PC-9 (cell line): ENCODE measurements at regions not wholly inside any gene's neighbourhood (a gene's known extent, or its start where the extent isn't known, plus 50 kb on each side); places are given as distances from the start of the nearest gene placed in this dataset.

ENCODE experiments used
- BruUV-seq: library from RNA; stranded (reverse); fragments of 400-500 nt; replicated peaks from 2 replicates; lab custom pipeline; 2021; lab: Mats Ljungman, UMichigan
- CTCF ChIA-PET: fragments of 300-600 bp; sonication (Branson Sonifier 250); formaldehyde crosslinking; loops from one replicate; lab custom pipeline; 2022; ENCODE audit warnings: antibody characterized with exemption; lab: Charles Lee
- POLR2A ChIA-PET: fragments of 300-600 bp; sonication (Branson Sonifier 250); formaldehyde crosslinking; loops from one replicate; lab custom pipeline; 2022; ENCODE audit warnings: antibody characterized with exemption; ENCODE audit not compliant: unreplicated experiment; lab: Charles Lee
- DNase-seq, 2 experiments: peaks; one replicate each; pipeline versions ENCODE4 v3.0.0 to v3.0.0-alpha.2; 2015 to 2022; ENCODE audit warnings: mixed read lengths in 1 of 2
- H2AFZ ChIP-seq: fragments of 200-600 bp; sonication (generic); 2 replicates; pipeline ENCODE4 v1.8.1; 2017; ENCODE audit warnings: antibody characterized with exemption
- H3F3A ChIP-seq: fragments of 200-600 bp; sonication (generic); 2 replicates; pipeline ENCODE4 v1.8.1; 2017; ENCODE audit warnings: antibody characterized with exemption, mild to moderate bottlenecking, low read depth; ENCODE audit not compliant: insufficient read depth
- H3K27ac ChIP-seq: fragments of 200-600 bp; sonication (generic); 2 replicates; pipeline ENCODE4 v1.6.1; 2016; ENCODE audit warnings: mixed run types
- H3K27me3 ChIP-seq: fragments of 200-600 bp; sonication (generic); 2 replicates; pipeline ENCODE4 v1.6.1; 2016; ENCODE audit warnings: low read depth, mixed run types; ENCODE audit not compliant: insufficient read depth
- H3K36me3 ChIP-seq: fragments of 200-600 bp; sonication (generic); 2 replicates; pipeline ENCODE4 v1.6.1; 2016; ENCODE audit warnings: low read depth, mixed run types
- H3K4me1 ChIP-seq: fragments of 200-600 bp; sonication (generic); replicated peaks from 2 replicates; pipeline ENCODE4 v1.6.1; 2016; ENCODE audit warnings: mixed run types; ENCODE audit not compliant: insufficient read depth
- H3K4me2 ChIP-seq: fragments of 200-600 bp; sonication (generic); 2 replicates; pipeline ENCODE4 v1.6.1; 2017; ENCODE audit warnings: mixed run types
- H3K4me3 ChIP-seq: fragments of 200-600 bp; sonication (generic); 2 replicates; pipeline ENCODE4 v1.6.1; 2016; ENCODE audit warnings: mixed run types
- H3K79me2 ChIP-seq: fragments of 200-600 bp; sonication (generic); 2 replicates; pipeline ENCODE4 v1.6.1; 2017; ENCODE audit warnings: low read depth, mixed run types
- H3K9me2 ChIP-seq: fragments of 200-600 bp; sonication (generic); 2 replicates; pipeline ENCODE4 v1.8.1; 2017; ENCODE audit warnings: mild to moderate bottlenecking; ENCODE audit not compliant: insufficient read depth
- H3K9me3 ChIP-seq: fragments of 200-600 bp; sonication (generic); 2 replicates; pipeline ENCODE4 v1.8.1; 2016; ENCODE audit warnings: low read depth; ENCODE audit not compliant: insufficient read depth
- H4K20me1 ChIP-seq: fragments of 200-600 bp; sonication (generic); 2 replicates; pipeline ENCODE4 v1.8.1; 2017; ENCODE audit not compliant: insufficient read depth
- EZH2 ChIP-seq: fragments of 200-600 bp; sonication (generic); IDR thresholded peaks from 2 replicates; pipeline ENCODE4 v1.8.0; 2017; ENCODE audit warnings: antibody characterized with exemption, low read depth
- intact Hi-C: fragments of 100-400 bp; cut with micrococcal nuclease; formaldehyde crosslinking; loops from one replicate; pipeline ENCODE4 v1.10.0; 2022; ENCODE audit not compliant: unreplicated experiment
- TF ChIP-seq, protein P1 (sequence below): fragments of 200-600 bp; sonication (generic); conservative IDR thresholded peaks from 2 replicates; pipeline ENCODE4 v1.6.1; 2017; ENCODE audit warnings: mixed run types, antibody characterized with exemption, mild to moderate bottlenecking, moderate library complexity

DNA sequence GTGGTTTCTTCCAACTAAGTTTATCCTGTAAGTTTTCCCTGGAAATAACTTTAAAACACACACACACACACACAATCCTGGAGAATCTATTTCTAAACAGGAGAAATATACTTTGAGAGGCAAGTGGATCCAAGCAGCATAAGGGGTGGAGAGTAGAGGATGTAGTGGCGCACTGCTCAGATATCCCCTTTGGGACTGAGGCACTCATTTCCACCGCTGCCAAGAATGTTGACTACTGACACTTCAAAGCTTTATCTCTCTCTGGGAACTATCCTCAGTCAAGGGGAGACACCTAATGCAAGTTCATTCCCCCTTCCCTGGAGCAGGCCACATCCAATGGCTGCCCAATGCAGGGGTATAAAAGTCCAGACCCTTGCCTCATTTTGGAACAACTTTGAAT lies 75.8 kb downstream of the CAPZA3 start:
- DNase-seq, result no peak
- Histone ChIP-seq H3K27me3 (no peaks in the 10 kb centered on the region), H3F3A (no peaks in the 10 kb centered on the region), H3K9me2 (no peaks in the 10 kb centered on the region), H4K20me1 (no peaks in the 10 kb centered on the region), H3K9me3 (no peaks in the 10 kb centered on the region), H3K27ac (no peak overlapping the region), H3K79me2 (no peaks in the 10 kb centered on the region), H3K4me2 (no peak overlapping the region), H3K4me1 (no peaks in the 10 kb centered on the region), H3K4me3 (no peak overlapping the region), H2AFZ (no peak overlapping the region), H3K36me3 (no peaks in the 10 kb centered on the region)
- BruUV-seq, result no TSS peak
- intact Hi-C loops, result no loop called here
- TF ChIP-seq EZH2, result no peak
- TF ChIP-seq, protein P1, sequence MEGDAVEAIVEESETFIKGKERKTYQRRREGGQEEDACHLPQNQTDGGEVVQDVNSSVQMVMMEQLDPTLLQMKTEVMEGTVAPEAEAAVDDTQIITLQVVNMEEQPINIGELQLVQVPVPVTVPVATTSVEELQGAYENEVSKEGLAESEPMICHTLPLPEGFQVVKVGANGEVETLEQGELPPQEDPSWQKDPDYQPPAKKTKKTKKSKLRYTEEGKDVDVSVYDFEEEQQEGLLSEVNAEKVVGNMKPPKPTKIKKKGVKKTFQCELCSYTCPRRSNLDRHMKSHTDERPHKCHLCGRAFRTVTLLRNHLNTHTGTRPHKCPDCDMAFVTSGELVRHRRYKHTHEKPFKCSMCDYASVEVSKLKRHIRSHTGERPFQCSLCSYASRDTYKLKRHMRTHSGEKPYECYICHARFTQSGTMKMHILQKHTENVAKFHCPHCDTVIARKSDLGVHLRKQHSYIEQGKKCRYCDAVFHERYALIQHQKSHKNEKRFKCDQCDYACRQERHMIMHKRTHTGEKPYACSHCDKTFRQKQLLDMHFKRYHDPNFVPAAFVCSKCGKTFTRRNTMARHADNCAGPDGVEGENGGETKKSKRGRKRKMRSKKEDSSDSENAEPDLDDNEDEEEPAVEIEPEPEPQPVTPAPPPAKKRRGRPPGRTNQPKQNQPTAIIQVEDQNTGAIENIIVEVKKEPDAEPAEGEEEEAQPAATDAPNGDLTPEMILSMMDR, result no peak
- CTCF ChIA-PET, result no interaction called here
- POLR2A ChIA-PET, result no interaction called here

DNA sequence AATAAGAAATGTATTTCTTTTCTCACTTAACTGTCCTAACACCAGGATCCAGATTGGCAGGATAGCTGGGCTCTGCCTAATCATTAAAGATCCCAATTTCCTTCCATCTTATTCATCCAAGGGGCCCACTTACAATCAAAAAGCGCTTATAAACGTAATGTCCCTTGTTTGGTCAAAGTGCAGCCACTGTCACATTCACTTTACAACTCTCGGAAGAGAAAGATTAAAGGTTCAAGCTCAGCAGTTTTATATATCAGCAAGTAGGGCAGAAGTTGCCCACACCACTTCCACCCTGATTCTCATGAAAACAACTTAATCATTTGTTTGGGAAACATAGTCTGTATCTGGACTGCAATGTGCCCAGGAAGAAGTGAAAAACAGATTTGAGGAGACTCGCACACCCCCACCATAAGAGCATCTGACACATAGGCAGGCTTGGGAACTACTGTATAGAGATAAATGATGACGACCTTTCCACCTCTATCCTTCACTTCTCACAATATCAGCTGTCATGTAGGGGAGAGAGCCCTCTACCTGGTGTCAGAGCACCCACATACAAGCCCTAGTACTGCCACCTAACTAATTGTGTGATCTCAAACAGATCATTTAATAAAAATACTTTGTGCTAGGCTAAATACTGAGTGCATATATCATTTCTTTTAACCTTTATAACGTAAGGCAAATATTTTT lies 80.8 kb downstream of the CAPZA3 start:
- TF ChIP-seq, protein P1, result no peak
- no peak for TF ChIP-seq EZH2
- H3K4me2 ChIP-seq, result no peak overlapping the region
- POLR2A ChIA-PET, result interaction anchor here (0.6 kb wide), 1 partner anchor 1066 kb away, joined by 4 read pairs; no protein-coding TSS in a partner anchor
- no peaks in the 10 kb centered on the region for H3K79me2 ChIP-seq
- H2AFZ ChIP-seq, result no peak overlapping the region
- H3K27ac ChIP-seq, result no peak overlapping the region
- DNase-seq, result no peak
- no peaks in the 10 kb centered on the region for H3K36me3 ChIP-seq
- H3F3A ChIP-seq, result no peaks in the 10 kb centered on the region
- CTCF ChIA-PET, result no interaction called here
- intact Hi-C loops, result no loop called here
- H3K9me3 ChIP-seq, result no peaks in the 10 kb centered on the region
- BruUV-seq, result no TSS peak
- H3K27me3 ChIP-seq, result no peaks in the 10 kb centered on the region
- no peak overlapping the region for H3K4me3 ChIP-seq
- no peaks in the 10 kb centered on the region for H4K20me1 ChIP-seq
- H3K4me1 ChIP-seq, result no peaks in the 10 kb centered on the region
- no peaks in the 10 kb centered on the region for H3K9me2 ChIP-seq

DNA sequence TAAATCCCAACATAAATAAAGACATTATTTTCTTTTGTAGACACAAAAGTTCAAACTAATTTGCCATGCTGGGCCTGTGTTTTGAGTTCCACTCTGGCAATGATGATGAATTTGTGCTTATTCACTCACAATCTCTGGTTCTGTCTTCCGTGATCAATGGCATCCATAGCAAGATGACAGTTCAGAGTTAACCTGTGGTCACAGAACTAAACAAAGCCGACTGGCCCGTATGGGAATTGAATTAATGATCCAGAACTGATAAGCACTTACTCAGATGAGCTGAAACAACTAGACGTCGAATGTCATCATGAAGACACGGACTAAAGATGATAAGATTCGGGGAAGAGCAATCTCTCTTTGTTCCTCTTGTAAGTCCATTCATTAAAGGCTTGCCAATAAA lies 81.6 kb downstream of the CAPZA3 start:
- TF ChIP-seq, protein P1, result no peak
- TF ChIP-seq EZH2, result no peak
- ChIA-PET POLR2A (no interaction called here), CTCF (no interaction called here)
- intact Hi-C loops, result no loop called here
- Histone ChIP-seq H3K27me3 (no peaks in the 10 kb centered on the region), H3K4me1 (no peaks in the 10 kb centered on the region), H3K9me2 (no peaks in the 10 kb centered on the region), H3F3A (no peaks in the 10 kb centered on the region), H3K9me3 (no peaks in the 10 kb centered on the region), H3K4me2 (no peak overlapping the region), H4K20me1 (no peaks in the 10 kb centered on the region), H3K79me2 (no peaks in the 10 kb centered on the region), H3K4me3 (no peak overlapping the region), H3K36me3 (no peaks in the 10 kb centered on the region), H2AFZ (no peak overlapping the region), H3K27ac (no peak overlapping the region)
- no TSS peak for BruUV-seq
- no peak for DNase-seq
